Inflammatory macrophage treated with lipopolysaccharide for 4 hours (primary cell): ENCODE measurements at regions not wholly inside any gene's neighbourhood (a gene's known extent, or its start where the extent isn't known, plus 50 kb on each side); places are given as distances from the start of the nearest gene placed in this dataset.

ENCODE experiments used
- DNase-seq: peaks from one replicate; pipeline ENCODE4 v3.0.0-alpha.2; 2020

GRCh38 chr4:108359986-108360681 lies 191.4 kb upstream of the LEF1 start:
- DNase-seq = no peak

- DNase-seq = no peak
Observed at GRCh38 chr4:108359130-108359985, 190.6 kb upstream of the LEF1 start.

- DNase-seq = no peak
Observed at GRCh38 chr4:108355902-108356535, 187.3 kb upstream of the LEF1 start.

GRCh38 chr4:108355186-108355901 lies 186.6 kb upstream of the LEF1 start:
- DNase-seq = no peak

GRCh38 chr4:108352664-108353308 lies 184.1 kb upstream of the LEF1 start:
- DNase-seq = no peak

- no peak for DNase-seq
Observed at GRCh38 chr4:108351791-108352190, 183.1 kb upstream of the LEF1 start.

- DNase-seq = no peak
Observed at GRCh38 chr4:108350332-108350731, 181.6 kb upstream of the LEF1 start.

GRCh38 chr4:108346818-108347210 lies 178.1 kb upstream of the LEF1 start:
- no peak for DNase-seq

GRCh38 chr4:108345862-108346817 lies 177.4 kb upstream of the LEF1 start:
- DNase-seq = no peak

- DNase-seq = no peak
Observed at GRCh38 chr4:108342325-108342970, 173.7 kb upstream of the LEF1 start.

GRCh38 chr4:108337923-108338322 lies 169.2 kb upstream of the LEF1 start:
- no peak for DNase-seq

GRCh38 chr4:108336076-108336475 lies 167.3 kb upstream of the LEF1 start:
- DNase-seq = no peak

- no peak for DNase-seq
Observed at GRCh38 chr4:108335081-108335480, 166.3 kb upstream of the LEF1 start.

- no peak for DNase-seq
Observed at GRCh38 chr4:108334031-108334430, 165.3 kb upstream of the LEF1 start.

- no peak for DNase-seq
Observed at GRCh38 chr4:108333353-108333942, 164.7 kb upstream of the LEF1 start.

- no peak for DNase-seq
Observed at GRCh38 chr4:108331905-108332632, 163.3 kb upstream of the LEF1 start.

- DNase-seq = no peak
Observed at GRCh38 chr4:108328383-108328732, 159.6 kb upstream of the LEF1 start.

GRCh38 chr4:108327642-108328382 lies 159.1 kb upstream of the LEF1 start:
- no peak for DNase-seq

GRCh38 chr4:108325561-108325960 lies 156.8 kb upstream of the LEF1 start:
- no peak for DNase-seq
